B cell (primary cell): ENCODE measurements at regions not wholly inside any gene's neighbourhood (a gene's known extent, or its start where the extent isn't known, plus 50 kb on each side); places are given as distances from the start of the nearest gene placed in this dataset.

ENCODE experiments used
- ATAC-seq: fragments of 200-7000 bp; cut with Tn5 transposase; one replicate; pipeline ENCODE4 v1.10.0; 2021; ENCODE audit warnings: low read depth, mild to moderate bottlenecking, moderate number of reproducible peaks, moderate library complexity
- CTCF ChIA-PET: fragments of 350-600 bp; sonication (Branson Sonifier 250); formaldehyde crosslinking; loops from one replicate; lab custom pipeline; 2021; ENCODE audit warnings: antibody characterized with exemption, inconsistent platforms; lab: Charles Lee
- POLR2A ChIA-PET: fragments of 350-600 bp; sonication (Branson Sonifier 250); formaldehyde crosslinking; loops from one replicate; lab custom pipeline; 2021; ENCODE audit warnings: antibody characterized with exemption; lab: Charles Lee
- DNase-seq: peaks from one replicate; pipeline ENCODE4 v3.0.0; 2013
- H2AFZ ChIP-seq: 2 replicates; pipeline ENCODE4 v1.6.1; 2012; ENCODE audit warnings: mild to moderate bottlenecking, low read depth, low read length; ENCODE audit not compliant: insufficient read depth, poor library complexity, severe bottlenecking
- H3K27ac ChIP-seq, 2 donors: 1 replicate in 1 of 2; 2 replicates in 1 of 2; pipeline ENCODE4 v1.5.1; 2012 to 2013; ENCODE audit warnings: low read length in 2 of 2, mild to moderate bottlenecking in 2 of 2, moderate library complexity in 1 of 2
- H3K27me3 ChIP-seq, 4 experiments: fragments of 200-600 bp in 1 of 4; sonication (generic) in 1 of 4; replicated peaks in 1 of 4; 1 replicate in 2 of 4; 2 replicates in 2 of 4; pipeline versions ENCODE4 v1.6.1 to v1.7.0; 2013 to 2016; ENCODE audit warnings: low read length in 3 of 4, mild to moderate bottlenecking in 2 of 4, mixed read lengths in 1 of 4, moderate library complexity in 1 of 4; ENCODE audit not compliant: insufficient read depth in 4 of 4, control insufficient read depth in 3 of 4; ENCODE audit errors: control extremely low read depth in 1 of 4
- H3K36me3 ChIP-seq, 2 experiments: replicated peaks in 1 of 2; 1 replicate in 1 of 2; 2 replicates in 1 of 2; pipeline versions ENCODE4 v1.6.1 to v1.7.1; 2013; ENCODE audit warnings: low read length in 1 of 2; ENCODE audit not compliant: insufficient read depth in 2 of 2, control insufficient read depth in 1 of 2; ENCODE audit errors: control extremely low read depth in 1 of 2, extremely low read depth in 1 of 2
- H3K4me1 ChIP-seq, 2 donors: fragments of 200-600 bp in 1 of 2; sonication (generic) in 1 of 2; 1 replicate in 1 of 2; 2 replicates in 1 of 2; pipeline versions ENCODE4 v1.5.1 to v1.6.1; 2013 to 2017; ENCODE audit warnings: low read length in 2 of 2; ENCODE audit not compliant: control insufficient read depth in 2 of 2, insufficient read depth in 2 of 2
- H3K4me2 ChIP-seq: replicated peaks from 2 replicates; pipeline ENCODE3; 2012; ENCODE audit warnings: mild to moderate bottlenecking, low read depth, low read length; ENCODE audit not compliant: poor library complexity, severe bottlenecking
- H3K4me3 ChIP-seq, 5 experiments: fragments of 200-600 bp in 1 of 5; sonication (generic) in 1 of 5; 1 replicate in 3 of 5; 2 replicates in 2 of 5; pipeline versions ENCODE4 v1.5.1 to v1.7.0; 2011 to 2016; ENCODE audit warnings: low read length in 4 of 5, mild to moderate bottlenecking in 4 of 5, low read depth in 2 of 5, control low read depth in 1 of 5, moderate library complexity in 1 of 5; ENCODE audit not compliant: insufficient read depth in 1 of 5; ENCODE audit errors: control extremely low read depth in 1 of 5, extremely low read depth in 1 of 5
- H3K79me2 ChIP-seq: fragments of 200-600 bp; sonication (generic); one replicate; pipeline ENCODE4 v1.6.0; 2016; ENCODE audit warnings: low read length; ENCODE audit not compliant: control insufficient read depth, insufficient read depth
- H3K9ac ChIP-seq: fragments of 200-600 bp; sonication (generic); 2 replicates; pipeline ENCODE4 v1.6.1; 2017; ENCODE audit warnings: mild to moderate bottlenecking, low read length, moderate library complexity
- H3K9me3 ChIP-seq, 3 donors: one replicate each; pipeline versions ENCODE4 v1.6.1 to v1.7.1; 2013; ENCODE audit warnings: low read length in 2 of 3; ENCODE audit not compliant: control insufficient read depth in 2 of 3, insufficient read depth in 1 of 3; ENCODE audit errors: control extremely low read depth in 1 of 3
- H4K20me1 ChIP-seq: 2 replicates; pipeline ENCODE4 v1.6.0; 2012; ENCODE audit warnings: mild to moderate bottlenecking, low read length; ENCODE audit not compliant: insufficient read depth, control insufficient read depth, poor library complexity, severe bottlenecking
- H3K27ac Mint-ChIP-seq: one replicate; pipeline ENCODE4 v1.8.0; 2021; ENCODE audit warnings: mixed read lengths
- H3K27me3 Mint-ChIP-seq: one replicate; pipeline ENCODE4 v1.8.0; 2021; ENCODE audit warnings: mixed read lengths
- H3K4me1 Mint-ChIP-seq: one replicate; pipeline ENCODE4 v1.8.0; 2021; ENCODE audit warnings: mixed read lengths
- H3K4me3 Mint-ChIP-seq: one replicate; pipeline ENCODE4 v1.8.0; 2021; ENCODE audit warnings: mixed read lengths
- H3K9me3 Mint-ChIP-seq: one replicate; pipeline ENCODE4 v1.8.0; 2022; ENCODE audit warnings: mixed read lengths; ENCODE audit not compliant: insufficient read depth
- EZH2 ChIP-seq: IDR thresholded peaks from 2 replicates; pipeline ENCODE4 v1.6.1; 2012; ENCODE audit warnings: borderline replicate concordance, low read depth, mild to moderate bottlenecking, moderate library complexity, low read length; ENCODE audit not compliant: insufficient read depth, poor library complexity, severe bottlenecking
- WGBS: methylation state at CpG from one replicate; pipeline ENCODE4 v1.1.5; 2013; ENCODE audit warnings: missing lambda C conversion rate; ENCODE audit not compliant: insufficient coverage; 5-methylcytosine and 5-hydroxymethylcytosine counted together
- intact Hi-C: fragments of 100-400 bp; cut with micrococcal nuclease; formaldehyde crosslinking; loops from one replicate; pipeline ENCODE4 v1.10.0; 2022
- TF ChIP-seq, protein P1 (sequence below): fragments of 200-600 bp; IDR thresholded peaks from one replicate; pipeline ENCODE4 v1.8.0; 2022; ENCODE audit warnings: antibody characterized with exemption, mild to moderate bottlenecking

DNA sequence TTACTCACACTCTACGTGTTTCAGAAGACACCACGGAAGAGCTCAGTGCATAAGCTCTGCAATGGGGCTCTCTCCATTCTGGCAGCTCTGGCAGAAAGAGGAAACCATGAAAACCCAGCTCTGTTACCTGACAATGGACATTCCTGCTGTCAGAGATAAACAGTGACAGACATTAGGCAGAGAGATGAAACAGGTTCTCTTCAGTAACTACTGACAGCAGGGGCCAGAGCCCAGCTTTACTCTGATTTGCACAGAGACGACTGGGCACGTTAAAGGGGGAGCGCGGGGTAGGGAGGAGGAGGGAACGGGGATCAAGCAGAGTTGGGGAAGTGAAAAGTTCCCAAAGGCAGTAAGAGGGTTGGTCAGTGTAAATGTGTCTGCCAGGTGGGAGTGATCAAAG is 206.1 kb downstream of the RAMP3 start:
- no peaks in the 10 kb centered on the region for H4K20me1 ChIP-seq
- H3K27me3 ChIP-seq = no peaks in the 10 kb centered on the region
- H3K36me3 ChIP-seq = no peaks in the 10 kb centered on the region
- H3K9me3 ChIP-seq = peaks cover 0 to 11% (median 0%) of the 10 kb centered on the region in 3 donors
- CTCF ChIA-PET = no interaction called here
- DNase-seq (no peak), ATAC-seq (no peak)
- TF ChIP-seq, protein P1, sequence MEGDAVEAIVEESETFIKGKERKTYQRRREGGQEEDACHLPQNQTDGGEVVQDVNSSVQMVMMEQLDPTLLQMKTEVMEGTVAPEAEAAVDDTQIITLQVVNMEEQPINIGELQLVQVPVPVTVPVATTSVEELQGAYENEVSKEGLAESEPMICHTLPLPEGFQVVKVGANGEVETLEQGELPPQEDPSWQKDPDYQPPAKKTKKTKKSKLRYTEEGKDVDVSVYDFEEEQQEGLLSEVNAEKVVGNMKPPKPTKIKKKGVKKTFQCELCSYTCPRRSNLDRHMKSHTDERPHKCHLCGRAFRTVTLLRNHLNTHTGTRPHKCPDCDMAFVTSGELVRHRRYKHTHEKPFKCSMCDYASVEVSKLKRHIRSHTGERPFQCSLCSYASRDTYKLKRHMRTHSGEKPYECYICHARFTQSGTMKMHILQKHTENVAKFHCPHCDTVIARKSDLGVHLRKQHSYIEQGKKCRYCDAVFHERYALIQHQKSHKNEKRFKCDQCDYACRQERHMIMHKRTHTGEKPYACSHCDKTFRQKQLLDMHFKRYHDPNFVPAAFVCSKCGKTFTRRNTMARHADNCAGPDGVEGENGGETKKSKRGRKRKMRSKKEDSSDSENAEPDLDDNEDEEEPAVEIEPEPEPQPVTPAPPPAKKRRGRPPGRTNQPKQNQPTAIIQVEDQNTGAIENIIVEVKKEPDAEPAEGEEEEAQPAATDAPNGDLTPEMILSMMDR = no peak
- TF ChIP-seq EZH2 = no peak
- Mint-ChIP-seq H3K4me1 (no peaks in the 10 kb centered on the region), H3K27ac (no peak overlapping the region), H3K9me3 (peaks cover 5% of the 10 kb centered on the region), H3K27me3 (peaks cover 10% of the 10 kb centered on the region), H3K4me3 (no peak overlapping the region)
- H3K79me2 ChIP-seq = no peaks in the 10 kb centered on the region
- H3K4me3 ChIP-seq = no peak overlapping the region
- H3K9ac ChIP-seq = no peak overlapping the region
- POLR2A ChIA-PET = no interaction called here
- H3K4me1 ChIP-seq = no peaks in the 10 kb centered on the region
- no peak overlapping the region for H3K27ac ChIP-seq
- intact Hi-C loops = no loop called here
- H2AFZ ChIP-seq = no peak overlapping the region
- WGBS = 62% methylated on average over 6 of the region's 7 CpGs
- H3K4me2 ChIP-seq = no peak overlapping the region

- POLR2A ChIA-PET = no interaction called here
- H3K9ac ChIP-seq = no peak overlapping the region
- DNase-seq = no peak
- H3K27ac Mint-ChIP-seq = no peak overlapping the region
- intact Hi-C loops = no loop called here
- H4K20me1 ChIP-seq = no peaks in the 10 kb centered on the region
- no peak overlapping the region for H3K27ac ChIP-seq
- peaks cover 18% of the 10 kb centered on the region for H3K27me3 Mint-ChIP-seq
- H3K9me3 Mint-ChIP-seq = peaks cover 2% of the 10 kb centered on the region
- peaks cover 0 to 5% (median 0%) of the 10 kb centered on the region in 3 donors for H3K9me3 ChIP-seq
- no peak for ATAC-seq
- no peak overlapping the region for H2AFZ ChIP-seq
- H3K79me2 ChIP-seq = no peaks in the 10 kb centered on the region
- H3K4me1 ChIP-seq = no peaks in the 10 kb centered on the region
- TF ChIP-seq, protein P1 = no peak
- TF ChIP-seq EZH2 = no peak
- CTCF ChIA-PET = no interaction called here
- no peak overlapping the region for H3K4me3 Mint-ChIP-seq
- H3K4me1 Mint-ChIP-seq = no peaks in the 10 kb centered on the region
- no peak overlapping the region for H3K4me2 ChIP-seq
- H3K4me3 ChIP-seq = no peak overlapping the region
- H3K27me3 ChIP-seq = no peaks in the 10 kb centered on the region
- no peaks in the 10 kb centered on the region for H3K36me3 ChIP-seq
- no CpG with 5 or more reads among the region's 4 CpGs for WGBS
Observed at GRCh38 chr7:45365341-45365740, 207.8 kb downstream of the RAMP3 start.
